Lower leg skin (tissue), 4 donors: ENCODE measurements at regions not wholly inside any gene's neighbourhood (a gene's known extent, or its start where the extent isn't known, plus 50 kb on each side); places are given as distances from the start of the nearest gene placed in this dataset.

Experiments used
- DNase-seq, 2 donors: peaks; one replicate each; pipeline ENCODE4 v3.0.0-alpha.2; 2019; ENCODE audit warnings: low spot score in 2 of 2
- H3K4me3 ChIP-seq: fragments of 200-600 bp; sonication (generic); 2 replicates; pipeline ENCODE4 v1.5.1; 2017; ENCODE audit warnings: mild to moderate bottlenecking, low read depth; ENCODE audit not compliant: poor library complexity, severe bottlenecking
- CTCF ChIP-seq, 3 donors: fragments of 450-650 bp; IDR thresholded peaks; one replicate each; pipeline ENCODE4 v1.5.1; 2016; ENCODE audit warnings: antibody characterized with exemption in 3 of 3, mild to moderate bottlenecking in 3 of 3, moderate library complexity in 2 of 3
- POLR2A ChIP-seq, 2 donors: fragments of 450-650 bp; IDR thresholded peaks; one replicate each; pipeline ENCODE4 v1.6.1; 2016 to 2017; ENCODE audit warnings: antibody characterized with exemption in 2 of 2, mild to moderate bottlenecking in 1 of 2, moderate library complexity in 1 of 2
- WGBS, 2 donors: methylation state at CpG; one replicate each; pipeline ENCODE4 v1.1.5; 2018; 5-methylcytosine and 5-hydroxymethylcytosine counted together
- intact Hi-C: fragments of 100-400 bp; cut with DNase I; formaldehyde crosslinking; loops from one replicate; pipeline ENCODE4 v1.15.0; 2023; ENCODE audit warnings: low total_unique reads

DNA sequence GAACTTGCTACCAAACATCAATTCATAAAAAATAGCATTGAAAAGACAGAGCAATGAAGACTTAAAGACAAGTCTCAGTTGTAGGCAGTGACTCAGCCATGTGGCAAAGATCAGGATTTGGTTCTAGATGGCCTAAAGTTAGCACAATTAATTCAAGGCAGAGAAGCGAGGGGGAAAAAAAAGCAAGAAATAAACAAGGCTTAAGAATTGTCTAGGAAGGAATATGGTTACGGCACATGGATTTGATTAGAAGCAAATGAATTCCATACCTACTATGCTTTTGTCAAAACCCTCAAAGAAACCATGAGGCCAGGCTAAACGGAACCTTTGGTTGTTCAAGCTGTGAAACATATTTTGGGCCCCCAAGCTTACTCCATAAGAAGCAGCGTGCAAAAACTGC lies 362.2 kb upstream of the KCNH7 start:
- no peak overlapping the region for H3K4me3 ChIP-seq
- WGBS, 2 donors, result 67 to 74% methylated on average over 4 of the region's 4 CpGs
- TF ChIP-seq POLR2A (IDR thresholded peaks at IDR 0.05), result no peak
- no peak for TF ChIP-seq CTCF (IDR thresholded peaks at IDR 0.05)
- intact Hi-C loops, result no loop called here
- no peak for DNase-seq

- H3K4me3 ChIP-seq, result no peak overlapping the region
- DNase-seq, result no peak
- WGBS, 2 donors, result 70 to 76% methylated on average over 2 of the region's 2 CpGs
- intact Hi-C loops, result no loop called here
- TF ChIP-seq POLR2A (IDR thresholded peaks at IDR 0.05) (no peak), CTCF (IDR thresholded peaks at IDR 0.05) (no peak)
Observed at GRCh38 chr2:163198972-163199371, 360.4 kb upstream of the KCNH7 start.

DNA sequence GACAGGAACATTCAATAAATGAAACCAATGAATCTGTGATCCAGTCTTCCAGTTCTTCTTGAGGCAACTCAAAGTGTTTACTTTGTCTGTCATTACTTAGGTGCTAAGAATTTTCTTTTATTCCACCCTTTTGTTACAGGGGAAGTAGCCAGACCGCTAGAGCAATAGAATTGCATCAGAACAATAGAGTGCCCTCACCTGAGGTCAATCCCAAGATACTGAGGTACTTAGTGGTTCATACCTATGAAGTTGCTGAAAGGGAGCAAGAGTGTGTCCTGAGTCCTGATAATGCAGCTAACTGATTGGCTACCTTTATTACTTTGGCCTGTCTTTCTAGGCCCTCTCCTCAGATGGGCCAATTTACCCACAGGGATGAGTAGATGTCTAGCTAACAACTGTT lies 359.4 kb upstream of the KCNH7 start:
- TF ChIP-seq CTCF (IDR thresholded peaks at IDR 0.05), result no peak
- TF ChIP-seq POLR2A (IDR thresholded peaks at IDR 0.05), result no peak
- H3K4me3 ChIP-seq, result no peak overlapping the region
- WGBS, 2 donors, result 83 to 90% methylated on average over 1 of the region's 1 CpG
- intact Hi-C loops, result no loop called here
- no peak for DNase-seq

DNA sequence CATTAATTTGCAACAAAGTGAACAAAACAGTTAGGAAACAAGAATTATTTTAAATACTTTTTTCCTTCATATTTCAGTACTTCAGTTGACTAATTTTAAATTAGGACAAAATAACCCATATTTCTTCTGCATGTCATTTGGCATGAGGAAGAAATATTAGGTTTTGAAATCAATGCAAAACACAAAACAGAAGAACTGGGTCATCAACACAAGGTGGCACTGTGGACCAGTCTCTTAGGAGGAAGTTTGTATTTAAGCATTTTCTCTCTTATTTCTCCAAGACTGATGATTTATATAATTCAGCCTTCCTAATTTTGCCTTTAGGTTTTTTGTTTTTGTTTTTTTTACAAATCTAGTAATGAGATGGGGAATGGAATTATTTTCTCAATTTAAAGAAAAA lies 352.8 kb upstream of the KCNH7 start:
- intact Hi-C loops, result no loop called here
- no peak for TF ChIP-seq CTCF (IDR thresholded peaks at IDR 0.05)
- no peak for TF ChIP-seq POLR2A (IDR thresholded peaks at IDR 0.05)
- no peak for DNase-seq
- H3K4me3 ChIP-seq, result no peak overlapping the region

- 53 to 73% methylated on average over 7 of the region's 7 CpGs for WGBS, 2 donors
- no peak for TF ChIP-seq CTCF (IDR thresholded peaks at IDR 0.05)
- no peak for TF ChIP-seq POLR2A (IDR thresholded peaks at IDR 0.05)
- no peak overlapping the region for H3K4me3 ChIP-seq
- no peak for DNase-seq
- intact Hi-C loops, result no loop called here
Observed at GRCh38 chr2:163187995-163188655, 349.6 kb upstream of the KCNH7 start.

DNA sequence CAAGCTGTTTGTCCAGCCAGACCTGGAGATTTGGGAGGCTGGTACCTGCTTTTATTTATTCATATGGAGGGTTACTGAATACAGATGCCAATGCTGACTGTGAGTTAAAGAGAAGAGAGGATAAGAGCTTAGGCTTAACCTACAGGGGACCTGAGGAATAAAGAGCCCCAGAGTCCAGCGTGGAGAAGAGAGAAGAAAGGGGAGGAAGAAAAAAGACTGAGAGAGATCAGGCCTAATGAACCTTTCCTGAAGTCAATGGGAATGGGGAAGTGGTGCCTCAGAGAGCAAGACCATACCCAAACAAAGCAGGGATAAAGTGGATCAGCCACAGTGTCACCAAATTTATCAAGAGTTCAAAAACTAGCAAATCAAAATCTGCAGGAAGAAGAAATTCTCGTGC lies 348.6 kb upstream of the KCNH7 start:
- H3K4me3 ChIP-seq, result no peak overlapping the region
- TF ChIP-seq CTCF (IDR thresholded peaks at IDR 0.05) (no peak), POLR2A (IDR thresholded peaks at IDR 0.05) (no peak)
- intact Hi-C loops, result no loop called here
- no peak for DNase-seq
- WGBS, 2 donors, result 85% methylated on average over 2 of the region's 2 CpGs
